GM12878 (cell line): ENCODE measurements at regions not wholly inside any gene's neighbourhood (a gene's known extent, or its start where the extent isn't known, plus 50 kb on each side); places are given as distances from the start of the nearest gene placed in this dataset.

Experiments used
- ATAC-seq: fragments of 200-7000 bp; cut with Tn5 transposase; 3 replicates; pipeline ENCODE4 v1.9.1; 2020; ENCODE audit warnings: mild to moderate bottlenecking, moderate library complexity
- BruUV-seq: library from RNA; stranded (reverse); fragments of 400-500 nt; replicated peaks from 2 replicates; lab custom pipeline; 2021; lab: Mats Ljungman, UMichigan
- CTCF ChIA-PET: fragments of 300-600 bp; sonication (Branson Sonifier 250); formaldehyde crosslinking; extraction: SDS; loops from one replicate; lab custom pipeline; 2021; ENCODE audit warnings: inconsistent platforms; lab: Yijun Ruan, JAX
- POLR2A ChIA-PET: fragments of 350-600 bp; formaldehyde crosslinking; extraction: SDS; loops from one replicate; lab custom pipeline; 2021; ENCODE audit warnings: inconsistent platforms; lab: Charles Lee
- RAD21 ChIA-PET: fragments of 300-600 bp; sonication (Branson Sonifier 250); formaldehyde crosslinking; loops from one replicate; lab custom pipeline; 2023; ENCODE audit warnings: antibody characterized with exemption; ENCODE audit not compliant: unreplicated experiment; lab: Charles Lee
- SMC1A ChIA-PET: fragments of 300-600 bp; sonication (Branson Sonifier 250); formaldehyde crosslinking; loops from one replicate; lab custom pipeline; 2023; ENCODE audit not compliant: unreplicated experiment, uncharacterized antibody; lab: Charles Lee
- DNase-seq: peaks from one replicate; pipeline ENCODE4 v3.0.0-alpha.2; 2011; ENCODE audit warnings: low read depth, low spot score
- FAIRE-seq: peaks from 3 replicates; lab custom pipeline; 2011; peaks lifted over from hg19 to GRCh38; lab: Jason Lieb, UNC
- H2AFZ ChIP-seq: 2 replicates; pipeline ENCODE4 v1.6.0; 2011; ENCODE audit warnings: low read depth, low read length, control low read depth; ENCODE audit not compliant: control insufficient read depth
- H3K27ac ChIP-seq: 2 replicates; pipeline ENCODE4 v1.5.1; 2011; ENCODE audit warnings: control low read depth; ENCODE audit not compliant: control insufficient read depth, insufficient read depth
- H3K27me3 ChIP-seq, 2 experiments: replicated peaks in 1 of 2; 2 replicates each; pipeline versions ENCODE4 v1.6.0 to v1.6.1; 2011; ENCODE audit warnings: low read length in 1 of 2; ENCODE audit not compliant: control insufficient read depth in 2 of 2, insufficient read depth in 2 of 2
- H3K36me3 ChIP-seq, 2 experiments: 2 replicates each; pipeline ENCODE4 v1.5.1; 2011; ENCODE audit warnings: low read length in 1 of 2; ENCODE audit not compliant: control insufficient read depth in 2 of 2, insufficient read depth in 2 of 2
- H3K4me1 ChIP-seq: 2 replicates; pipeline ENCODE4 v1.6.1; 2011; ENCODE audit warnings: mild to moderate bottlenecking, low read length, moderate library complexity, mixed read lengths; ENCODE audit not compliant: control insufficient read depth, insufficient read depth
- H3K4me2 ChIP-seq: 2 replicates; pipeline ENCODE4 v1.6.0; 2011; ENCODE audit warnings: control low read depth; ENCODE audit not compliant: control insufficient read depth, insufficient read depth
- H3K4me3 ChIP-seq: fragments of 200-600 bp; sonication (generic); 2 replicates; pipeline ENCODE4 v1.5.1; 2016
- H3K79me2 ChIP-seq: 2 replicates; pipeline ENCODE4 v1.6.0; 2011; ENCODE audit warnings: low read length; ENCODE audit not compliant: control insufficient read depth, insufficient read depth
- H3K9ac ChIP-seq: 2 replicates; pipeline ENCODE4 v1.8.0; 2011; ENCODE audit warnings: low read length, control low read depth, mixed read lengths; ENCODE audit not compliant: control insufficient read depth, insufficient read depth
- H3K9me3 ChIP-seq: replicated peaks from 3 replicates; pipeline ENCODE4 v1.5.1; 2011; ENCODE audit warnings: mild to moderate bottlenecking, low read length; ENCODE audit not compliant: control insufficient read depth, insufficient read depth
- H4K20me1 ChIP-seq: 2 replicates; pipeline ENCODE4 v1.6.0; 2011; ENCODE audit not compliant: control insufficient read depth, insufficient read depth
- ASH2L ChIP-seq: fragments of 300-600, 200-600 bp; sonication (generic); IDR thresholded peaks from 2 replicates; pipeline ENCODE4 v1.6.1; 2017; ENCODE audit warnings: low read depth, mild to moderate bottlenecking, borderline replicate concordance
- ATF2 ChIP-seq: IDR thresholded peaks from 2 replicates; pipeline ENCODE4 v1.6.1; 2012; ENCODE audit warnings: low read length, inconsistent platforms
- BMI1 ChIP-seq: fragments of 450-650 bp; IDR thresholded peaks from 2 replicates; pipeline ENCODE4 v1.6.1; 2016; ENCODE audit warnings: mild to moderate bottlenecking, moderate library complexity, borderline replicate concordance
- CBFB ChIP-seq: IDR thresholded peaks from 2 replicates; pipeline ENCODE4 v1.6.1; 2016; ENCODE audit warnings: antibody characterized with exemption, low read depth
- CHD2 ChIP-seq: IDR thresholded peaks from 2 replicates; pipeline ENCODE4 v1.6.1; 2011; ENCODE audit warnings: low read depth, low read length, improper control_type of control experiment, borderline replicate concordance
- DPF2 ChIP-seq: fragments of 450-650 bp; IDR thresholded peaks from 2 replicates; pipeline ENCODE4 v1.6.1; 2017; ENCODE audit warnings: mild to moderate bottlenecking
- JUND ChIP-seq: IDR thresholded peaks from 2 replicates; pipeline ENCODE4 v1.6.1; 2012; ENCODE audit warnings: low read depth, mild to moderate bottlenecking, low read length, improper control_type of control experiment, moderate library complexity
- LARP7 ChIP-seq: fragments of 450-650 bp; IDR thresholded peaks from 2 replicates; pipeline ENCODE4 v1.6.1; 2017; ENCODE audit warnings: mild to moderate bottlenecking
- REST ChIP-seq: IDR thresholded peaks from 2 replicates; pipeline ENCODE4 v1.6.1; 2012; ENCODE audit warnings: mild to moderate bottlenecking, low read depth, low read length
- SPI1 ChIP-seq: IDR thresholded peaks from 2 replicates; pipeline ENCODE4 v1.6.1; 2011; ENCODE audit warnings: low read depth, mild to moderate bottlenecking, low read length, moderate library complexity, borderline replicate concordance; ENCODE audit not compliant: insufficient read depth
- SUZ12 ChIP-seq: fragments of 200-600 bp; sonication (generic); IDR thresholded peaks from one replicate; pipeline ENCODE4 v1.6.1; 2018; ENCODE audit warnings: antibody characterized with exemption, mild to moderate bottlenecking; ENCODE audit not compliant: unreplicated experiment
- USF1 ChIP-seq: IDR thresholded peaks from 2 replicates; pipeline ENCODE4 v1.6.1; 2011; ENCODE audit warnings: borderline replicate concordance, low read depth, mild to moderate bottlenecking, moderate library complexity, mixed read lengths, low read length; ENCODE audit not compliant: insufficient read depth; ENCODE audit errors: extremely low read length
- ZBTB4 ChIP-seq: fragments of 450-650 bp; formaldehyde crosslinking; IDR thresholded peaks from 2 replicates; pipeline ENCODE4 v1.4.0; 2022; ENCODE audit warnings: mild to moderate bottlenecking, moderate library complexity
- ZSCAN29 ChIP-seq: fragments of 450-650 bp; IDR thresholded peaks from 2 replicates; pipeline ENCODE4 v1.6.1; 2017; ENCODE audit warnings: mild to moderate bottlenecking, moderate library complexity
- ZZZ3 ChIP-seq: IDR thresholded peaks from 2 replicates; pipeline ENCODE4 v1.6.1; 2011; ENCODE audit warnings: low read depth; ENCODE audit not compliant: control insufficient read depth, insufficient read length
- WGBS: methylation state at CpG from one replicate; pipeline ENCODE4 v1.1.6; 2016; ENCODE audit warnings: low lambda C conversion rate; ENCODE audit not compliant: insufficient replicate concordance, insufficient coverage; ENCODE audit errors: missing lambda C conversion rate; 5-methylcytosine and 5-hydroxymethylcytosine counted together
- in situ Hi-C: fragments of 300-500 bp; cut with MboI; formaldehyde crosslinking; loops from 9 replicates; pipeline ENCODE4 v1.14.3; 2018; ENCODE audit warnings: mixed read lengths
- intact Hi-C: fragments of 100-400 bp; cut with micrococcal nuclease; formaldehyde crosslinking; loops from one replicate; pipeline ENCODE4 v1.14.2; 2022; ENCODE audit not compliant: unreplicated experiment

- ATAC-seq (no peak), DNase-seq (no peak), FAIRE-seq (no peak)
- in situ Hi-C loops (no loop called here), intact Hi-C loops (no loop called here)
- ChIA-PET POLR2A (no interaction called here), SMC1A (no interaction called here), CTCF (no interaction called here), RAD21 (no interaction called here)
- H3K27ac ChIP-seq = no peak overlapping the region
- H3K9ac ChIP-seq = no peak overlapping the region
- no peaks in the 10 kb centered on the region for H4K20me1 ChIP-seq
- H3K36me3 ChIP-seq = no peaks in the 10 kb centered on the region
- H3K9me3 ChIP-seq = no peaks in the 10 kb centered on the region
- no peaks in the 10 kb centered on the region for H3K4me1 ChIP-seq
- H3K4me2 ChIP-seq = no peak overlapping the region
- WGBS = 43% methylated on average over 2 of the region's 2 CpGs
- BruUV-seq = no TSS peak
- no peaks in the 10 kb centered on the region for H3K79me2 ChIP-seq
- H3K27me3 ChIP-seq = no peaks in the 10 kb centered on the region
- no peak overlapping the region for H2AFZ ChIP-seq
- H3K4me3 ChIP-seq = no peak overlapping the region
- TF ChIP-seq ZSCAN29 = no peak
- no peak for TF ChIP-seq USF1
- no peak for TF ChIP-seq CHD2
- TF ChIP-seq REST = no peak
- no peak for TF ChIP-seq ASH2L
- TF ChIP-seq LARP7 = no peak
- TF ChIP-seq DPF2 = no peak
- TF ChIP-seq BMI1 = no peak
- TF ChIP-seq CBFB = no peak
- no peak for TF ChIP-seq SPI1
- TF ChIP-seq ATF2 = no peak
- no peak for TF ChIP-seq ZBTB4 (CRISPR knock-in tag)
- TF ChIP-seq JUND = no peak
- no peak for TF ChIP-seq ZZZ3
- TF ChIP-seq SUZ12 = no peak
Observed at GRCh38 chr12:73714655-73715054, 823.0 kb upstream of the ATXN7L3B start.
